Suprapubic skin (tissue), 4 donors: ENCODE measurements at regions not wholly inside any gene's neighbourhood (a gene's known extent, or its start where the extent isn't known, plus 50 kb on each side); places are given as distances from the start of the nearest gene placed in this dataset.

ENCODE experiments used
- EP300 ChIP-seq: sonication (generic); formaldehyde crosslinking; IDR thresholded peaks from one replicate; pipeline ENCODE4 v1.6.1; 2017; ENCODE audit warnings: antibody characterized with exemption
- POLR2A ChIP-seq, 2 donors: fragments of 450-650 bp; IDR thresholded peaks; one replicate each; pipeline ENCODE4 v1.6.1; 2017; ENCODE audit warnings: antibody characterized with exemption in 2 of 2, mild to moderate bottlenecking in 2 of 2, moderate library complexity in 2 of 2
- POLR2AphosphoS5 ChIP-seq, 3 donors: sonication (generic); formaldehyde crosslinking; IDR thresholded peaks; one replicate each; pipeline ENCODE4 v1.6.1; 2017; ENCODE audit warnings: antibody characterized with exemption in 3 of 3
- TF ChIP-seq, protein P1 (sequence below), 2 donors: fragments of 200-600 bp in 1 of 2; fragments of 450-650 bp in 1 of 2; sonication (generic) in 1 of 2; IDR thresholded peaks; one replicate each; pipeline ENCODE4 v1.5.1; 2016 to 2019; ENCODE audit warnings: antibody characterized with exemption in 2 of 2, mild to moderate bottlenecking in 1 of 2, moderate library complexity in 1 of 2

DNA sequence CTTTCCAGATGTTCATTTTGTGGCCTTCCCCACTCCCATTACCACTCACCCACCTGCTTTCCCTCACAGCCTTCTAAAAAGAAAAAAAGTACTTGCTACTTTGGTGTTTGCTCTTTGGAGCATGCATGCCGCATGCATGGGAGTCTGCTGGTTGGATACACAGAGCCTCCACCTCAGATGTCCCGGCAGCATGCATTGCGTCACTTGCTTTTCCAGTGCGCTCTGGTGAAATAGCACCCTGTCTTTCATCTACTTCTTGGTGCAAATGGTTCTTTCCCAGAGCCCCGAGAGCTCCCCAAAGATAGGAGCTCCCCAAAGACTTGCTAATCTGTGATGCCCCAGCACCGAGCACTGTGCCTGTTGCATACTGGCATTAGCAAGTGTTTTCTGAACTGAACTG is 333.2 kb upstream of the ZNF507 start:
- no peak for TF ChIP-seq POLR2A (IDR thresholded peaks at IDR 0.05)
- TF ChIP-seq, protein P1, sequence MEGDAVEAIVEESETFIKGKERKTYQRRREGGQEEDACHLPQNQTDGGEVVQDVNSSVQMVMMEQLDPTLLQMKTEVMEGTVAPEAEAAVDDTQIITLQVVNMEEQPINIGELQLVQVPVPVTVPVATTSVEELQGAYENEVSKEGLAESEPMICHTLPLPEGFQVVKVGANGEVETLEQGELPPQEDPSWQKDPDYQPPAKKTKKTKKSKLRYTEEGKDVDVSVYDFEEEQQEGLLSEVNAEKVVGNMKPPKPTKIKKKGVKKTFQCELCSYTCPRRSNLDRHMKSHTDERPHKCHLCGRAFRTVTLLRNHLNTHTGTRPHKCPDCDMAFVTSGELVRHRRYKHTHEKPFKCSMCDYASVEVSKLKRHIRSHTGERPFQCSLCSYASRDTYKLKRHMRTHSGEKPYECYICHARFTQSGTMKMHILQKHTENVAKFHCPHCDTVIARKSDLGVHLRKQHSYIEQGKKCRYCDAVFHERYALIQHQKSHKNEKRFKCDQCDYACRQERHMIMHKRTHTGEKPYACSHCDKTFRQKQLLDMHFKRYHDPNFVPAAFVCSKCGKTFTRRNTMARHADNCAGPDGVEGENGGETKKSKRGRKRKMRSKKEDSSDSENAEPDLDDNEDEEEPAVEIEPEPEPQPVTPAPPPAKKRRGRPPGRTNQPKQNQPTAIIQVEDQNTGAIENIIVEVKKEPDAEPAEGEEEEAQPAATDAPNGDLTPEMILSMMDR (IDR thresholded peaks at IDR 0.05) = no peak
- TF ChIP-seq POLR2AphosphoS5 (IDR thresholded peaks at IDR 0.05) = no peak
- TF ChIP-seq EP300 = no peak
